ENCODE measurements at regions not wholly inside any gene's neighbourhood (a gene's known extent, or its start where the extent isn't known, plus 50 kb on each side); places are given as distances from the start of the nearest gene placed in this dataset.

DNA sequence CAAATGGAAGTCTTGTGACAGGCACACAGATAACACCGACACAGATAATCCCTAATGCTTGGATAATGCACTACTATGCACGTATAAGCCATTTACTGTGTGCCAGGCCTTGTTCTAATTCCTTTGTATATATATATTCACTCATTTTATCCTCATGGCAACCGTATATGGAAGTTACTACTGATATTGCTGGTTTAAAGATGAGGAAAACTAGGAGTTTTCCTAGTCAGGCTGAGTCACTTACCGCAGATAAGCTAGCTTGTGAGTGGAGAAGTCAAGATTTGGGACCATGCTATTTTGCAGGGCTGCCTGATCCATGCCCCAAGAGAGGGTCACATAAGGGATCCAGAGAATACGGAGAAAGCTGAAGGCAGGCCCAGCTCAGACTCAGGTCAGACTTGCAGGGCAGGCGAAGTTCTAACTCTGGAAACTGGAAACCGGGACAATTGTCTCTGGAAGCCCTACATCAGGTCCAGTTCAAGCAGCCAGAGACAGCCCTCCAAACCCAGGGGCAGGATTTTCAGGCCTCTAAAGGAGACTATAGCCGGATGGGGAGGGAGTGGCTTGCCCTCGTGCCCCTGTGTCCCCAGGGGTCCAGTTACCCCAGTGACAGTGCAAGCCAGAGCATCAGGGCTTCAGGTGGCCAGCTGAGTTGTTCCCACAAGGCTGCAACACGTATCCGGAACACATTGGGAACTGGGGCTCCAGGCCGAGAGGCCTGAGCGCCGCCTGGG is 534.8 kb downstream of the INSC start:
- no peak for DNase-seq
- H3K4me1 ChIP-seq = peaks cover 6 to 16% (median 7%) of the 10 kb centered on the region in 3 donors
- WGBS, 2 donors = 79 to 87% methylated on average over 6 to 7 of the region's 14 CpGs
- H3K27ac ChIP-seq = peak overlapping the region in 3 of 4 donors; percentile 11 to 80 (median 78)
- H3K4me3 ChIP-seq = no peak overlapping the region
- no peaks in the 10 kb centered on the region for H3K36me3 ChIP-seq
- no peak for TF ChIP-seq POLR2A (IDR thresholded peaks at IDR 0.05)
- TF ChIP-seq, protein P1, sequence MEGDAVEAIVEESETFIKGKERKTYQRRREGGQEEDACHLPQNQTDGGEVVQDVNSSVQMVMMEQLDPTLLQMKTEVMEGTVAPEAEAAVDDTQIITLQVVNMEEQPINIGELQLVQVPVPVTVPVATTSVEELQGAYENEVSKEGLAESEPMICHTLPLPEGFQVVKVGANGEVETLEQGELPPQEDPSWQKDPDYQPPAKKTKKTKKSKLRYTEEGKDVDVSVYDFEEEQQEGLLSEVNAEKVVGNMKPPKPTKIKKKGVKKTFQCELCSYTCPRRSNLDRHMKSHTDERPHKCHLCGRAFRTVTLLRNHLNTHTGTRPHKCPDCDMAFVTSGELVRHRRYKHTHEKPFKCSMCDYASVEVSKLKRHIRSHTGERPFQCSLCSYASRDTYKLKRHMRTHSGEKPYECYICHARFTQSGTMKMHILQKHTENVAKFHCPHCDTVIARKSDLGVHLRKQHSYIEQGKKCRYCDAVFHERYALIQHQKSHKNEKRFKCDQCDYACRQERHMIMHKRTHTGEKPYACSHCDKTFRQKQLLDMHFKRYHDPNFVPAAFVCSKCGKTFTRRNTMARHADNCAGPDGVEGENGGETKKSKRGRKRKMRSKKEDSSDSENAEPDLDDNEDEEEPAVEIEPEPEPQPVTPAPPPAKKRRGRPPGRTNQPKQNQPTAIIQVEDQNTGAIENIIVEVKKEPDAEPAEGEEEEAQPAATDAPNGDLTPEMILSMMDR (IDR thresholded peaks at IDR 0.05) = no peak
- intact Hi-C loops (cut with DNase I) = no loop called here
- H3K9me3 ChIP-seq = no peaks in the 10 kb centered on the region
- peaks cover 0 to 3% (median 0%) of the 10 kb centered on the region in 4 donors for H3K27me3 ChIP-seq

DNA sequence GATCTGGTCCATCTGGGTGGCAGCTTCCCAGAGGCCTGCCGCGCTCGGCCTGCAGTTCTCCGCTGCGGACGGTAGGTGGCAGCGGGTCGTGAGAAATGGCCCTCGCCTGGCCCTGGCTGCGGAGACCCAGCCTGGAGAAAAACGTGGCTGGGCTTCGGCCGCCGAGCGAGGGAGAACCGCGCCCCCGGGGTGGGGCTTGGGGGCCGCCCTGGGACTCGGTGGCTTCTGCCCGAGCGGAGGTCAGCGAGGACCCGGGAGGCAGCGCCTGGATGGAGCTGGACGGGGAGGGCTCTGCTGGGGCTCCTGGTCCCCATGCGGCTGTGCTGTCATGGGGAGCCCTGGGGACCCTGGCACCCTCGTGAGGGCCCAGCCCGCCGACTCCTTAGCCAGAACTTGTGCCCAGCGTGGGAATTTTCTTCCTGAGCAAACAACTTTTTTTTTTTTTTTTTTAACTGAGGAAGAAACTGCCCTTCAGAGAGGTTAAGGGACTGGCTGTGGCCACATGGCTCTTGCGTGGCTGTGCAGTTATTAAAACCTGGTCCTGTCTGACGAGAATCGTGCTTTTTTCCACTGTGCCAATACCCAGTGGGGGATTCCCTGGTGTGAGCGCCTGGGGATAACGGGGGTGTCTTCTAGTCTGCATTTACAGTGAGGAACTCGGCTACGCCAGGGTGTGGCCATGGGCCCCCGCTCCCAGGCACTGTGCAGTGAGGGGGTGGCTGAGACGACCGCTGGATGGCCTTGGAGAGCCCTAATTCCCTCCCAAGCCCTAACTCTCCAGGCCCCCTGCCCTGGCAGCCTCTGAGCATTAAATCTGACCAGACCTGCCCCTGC is 535.6 kb downstream of the INSC start:
- peaks cover 6 to 16% (median 7%) of the 10 kb centered on the region in 3 donors for H3K4me1 ChIP-seq
- intact Hi-C loops (cut with DNase I) = no loop called here
- no peaks in the 10 kb centered on the region for H3K9me3 ChIP-seq
- WGBS, 2 donors = 3 to 6% methylated on average over 11 to 23 of the region's 41 CpGs
- no peaks in the 10 kb centered on the region for H3K27me3 ChIP-seq
- H3K4me3 ChIP-seq = peak overlapping the region; percentile 27 to 66 (median 46)
- no peaks in the 10 kb centered on the region for H3K36me3 ChIP-seq
- no peak for TF ChIP-seq POLR2A (IDR thresholded peaks at IDR 0.05)
- TF ChIP-seq, protein P1 (IDR thresholded peaks at IDR 0.05) = peak; percentile 76 to 99 (median 97)
- no peak for DNase-seq
- H3K27ac ChIP-seq = peak overlapping the region; percentile 54 to 80 (median 76)

DNA sequence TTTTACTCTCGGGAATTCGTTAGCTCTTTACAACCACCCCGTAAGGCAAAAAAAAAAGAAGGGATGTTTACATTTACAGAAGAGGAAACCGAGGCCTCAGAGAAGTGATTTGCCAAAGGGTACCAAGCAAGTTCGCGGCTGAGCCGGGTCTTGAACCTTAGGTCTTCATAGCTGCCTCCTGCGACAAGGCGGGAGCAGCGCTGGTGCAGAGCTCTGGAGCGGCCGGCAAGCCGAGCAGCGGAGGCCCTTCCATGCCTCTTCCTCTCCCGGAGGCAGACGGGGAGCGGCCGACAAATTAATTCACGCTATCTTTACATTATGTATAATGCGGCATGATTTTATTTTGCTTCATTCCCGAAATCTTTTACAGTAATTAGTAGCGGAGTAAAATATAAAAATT is 536.3 kb downstream of the INSC start:
- no peaks in the 10 kb centered on the region for H3K9me3 ChIP-seq
- DNase-seq = no peak
- WGBS, 2 donors = 76 to 94% methylated on average over 20 to 21 of the region's 22 CpGs
- no peak overlapping the region for H3K4me3 ChIP-seq
- no peaks in the 10 kb centered on the region for H3K36me3 ChIP-seq
- H3K4me1 ChIP-seq = peaks cover 6 to 16% (median 7%) of the 10 kb centered on the region in 3 donors
- TF ChIP-seq, protein P1 (IDR thresholded peaks at IDR 0.05) = no peak
- no peak for TF ChIP-seq POLR2A (IDR thresholded peaks at IDR 0.05)
- intact Hi-C loops (cut with DNase I) = no loop called here
- no peak overlapping the region for H3K27ac ChIP-seq
- no peaks in the 10 kb centered on the region for H3K27me3 ChIP-seq

DNA sequence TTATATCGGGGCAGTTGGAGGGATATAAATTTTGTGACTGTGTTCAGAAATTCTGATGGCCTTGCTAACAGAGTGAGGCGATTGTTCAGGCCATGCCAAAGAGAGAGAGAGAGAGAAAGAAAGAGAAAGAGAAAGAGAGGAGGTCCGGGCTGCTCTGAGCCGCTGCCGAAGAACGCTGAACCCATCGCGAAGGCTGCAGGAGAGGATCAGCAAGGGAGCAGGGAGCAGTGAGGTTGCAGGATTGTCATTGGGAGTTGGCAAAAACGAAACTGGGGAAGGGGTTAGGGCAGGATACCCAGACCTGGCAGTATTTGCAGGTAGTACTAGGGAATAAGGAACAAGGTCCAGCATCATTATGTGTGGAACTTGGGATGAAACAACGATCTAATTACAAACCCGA is 537.1 kb downstream of the INSC start:
- no peak for DNase-seq
- TF ChIP-seq POLR2A (IDR thresholded peaks at IDR 0.05) = no peak
- TF ChIP-seq, protein P1 (IDR thresholded peaks at IDR 0.05) = no peak
- H3K27ac ChIP-seq = no peak overlapping the region
- intact Hi-C loops (cut with DNase I) = no loop called here
- H3K4me1 ChIP-seq = peaks cover 6 to 16% (median 7%) of the 10 kb centered on the region in 3 donors
- H3K27me3 ChIP-seq = no peaks in the 10 kb centered on the region
- no peaks in the 10 kb centered on the region for H3K36me3 ChIP-seq
- H3K9me3 ChIP-seq = no peaks in the 10 kb centered on the region
- H3K4me3 ChIP-seq = no peak overlapping the region
- 77 to 78% methylated on average over 9 to 11 of the region's 11 CpGs for WGBS, 2 donors

DNA sequence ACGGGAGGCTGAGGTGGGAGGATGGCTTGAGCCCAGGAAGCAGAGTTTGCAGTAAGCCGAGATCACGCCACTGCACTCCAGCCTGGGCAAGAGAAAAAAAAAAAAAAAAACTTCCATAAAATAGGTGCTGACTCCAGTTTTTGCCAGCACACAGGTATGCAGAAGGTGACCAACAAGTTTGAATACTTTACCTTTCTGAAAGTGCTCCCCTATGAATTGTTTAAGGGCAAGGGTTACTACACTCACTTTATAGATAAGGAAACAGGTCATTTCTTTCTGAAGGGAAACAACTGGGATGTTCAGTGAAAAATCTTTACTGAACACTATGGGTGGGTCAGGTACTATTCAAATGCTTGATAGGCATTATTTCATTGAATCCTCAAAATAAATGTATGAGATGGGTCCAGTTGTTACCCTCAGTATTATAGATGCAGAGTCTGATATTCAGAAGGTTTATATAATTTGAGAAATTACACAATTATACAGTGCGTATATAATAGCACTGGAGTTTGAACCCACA is 538.5 kb downstream of the INSC start:
- no peaks in the 10 kb centered on the region for H3K27me3 ChIP-seq

More for the DNA sequence above, 538.5 kb downstream of the INSC start:
- no peaks in the 10 kb centered on the region for H3K9me3 ChIP-seq
- intact Hi-C loops (cut with DNase I) = no loop called here
- no peak overlapping the region for H3K27ac ChIP-seq
- H3K4me3 ChIP-seq = no peak overlapping the region
- H3K4me1 ChIP-seq = peaks cover 6 to 16% (median 7%) of the 10 kb centered on the region in 3 donors
- no peaks in the 10 kb centered on the region for H3K36me3 ChIP-seq
- TF ChIP-seq, protein P1 (IDR thresholded peaks at IDR 0.05) = no peak
- no peak for TF ChIP-seq POLR2A (IDR thresholded peaks at IDR 0.05)
- 84 to 90% methylated on average over 4 of the region's 4 CpGs for WGBS, 2 donors
- no peak for DNase-seq
